ENCODE measurements at regions not wholly inside any gene's neighbourhood (a gene's known extent, or its start where the extent isn't known, plus 50 kb on each side); places are given as distances from the start of the nearest gene placed in this dataset.

GRCh38 chr14:104425171-104425681 lies 154.3 kb upstream of the C14orf180 start:
- no peak for DNase-seq (ENCODE audit: low read depth)
- H3K4me3 ChIP-seq (ENCODE audit: low read length), result no peak overlapping the region

GRCh38 chr14:104425763-104426646 lies 153.6 kb upstream of the C14orf180 start:
- H3K4me3 ChIP-seq (ENCODE audit: low read length), result no peak overlapping the region
- TF ChIP-seq CTCF (IDR thresholded peaks at IDR 0.05; ENCODE audit: insufficient read depth, low read depth, low read length, missing control alignments), result no peak
- DNase-seq (ENCODE audit: low read depth), result no peak

More at GRCh38 chr14:104425171-104425681, 154.3 kb upstream of the C14orf180 start:
- TF ChIP-seq CTCF (IDR thresholded peaks at IDR 0.05; ENCODE audit: insufficient read depth, low read depth, low read length, missing control alignments), result no peak

GRCh38 chr14:104427131-104427851 lies 152.3 kb upstream of the C14orf180 start:
- H3K4me3 ChIP-seq (ENCODE audit: low read length), result no peak overlapping the region
- no peak for TF ChIP-seq CTCF (IDR thresholded peaks at IDR 0.05; ENCODE audit: insufficient read depth, low read depth, low read length, missing control alignments)
- DNase-seq (ENCODE audit: low read depth), result no peak

GRCh38 chr14:104428333-104428851 lies 151.2 kb upstream of the C14orf180 start:
- TF ChIP-seq CTCF (IDR thresholded peaks at IDR 0.05; ENCODE audit: insufficient read depth, low read depth, low read length, missing control alignments), result no peak
- no peak for DNase-seq (ENCODE audit: low read depth)
- no peak overlapping the region for H3K4me3 ChIP-seq (ENCODE audit: low read length)

GRCh38 chr14:104428860-104429259 lies 150.7 kb upstream of the C14orf180 start:
- H3K4me3 ChIP-seq (ENCODE audit: low read length), result no peak overlapping the region
- TF ChIP-seq CTCF (IDR thresholded peaks at IDR 0.05; ENCODE audit: insufficient read depth, low read depth, low read length, missing control alignments), result no peak

GRCh38 chr14:104429291-104429861 lies 150.2 kb upstream of the C14orf180 start:
- DNase-seq (ENCODE audit: low read depth), result no peak
- no peak overlapping the region for H3K4me3 ChIP-seq (ENCODE audit: low read length)
- no peak for TF ChIP-seq CTCF (IDR thresholded peaks at IDR 0.05; ENCODE audit: insufficient read depth, low read depth, low read length, missing control alignments)

More at GRCh38 chr14:104428860-104429259, 150.7 kb upstream of the C14orf180 start:
- DNase-seq (ENCODE audit: low read depth), result no peak
